ENCODE measurements at regions not wholly inside any gene's neighbourhood (a gene's known extent, or its start where the extent isn't known, plus 50 kb on each side); places are given as distances from the start of the nearest gene placed in this dataset.

DNA sequence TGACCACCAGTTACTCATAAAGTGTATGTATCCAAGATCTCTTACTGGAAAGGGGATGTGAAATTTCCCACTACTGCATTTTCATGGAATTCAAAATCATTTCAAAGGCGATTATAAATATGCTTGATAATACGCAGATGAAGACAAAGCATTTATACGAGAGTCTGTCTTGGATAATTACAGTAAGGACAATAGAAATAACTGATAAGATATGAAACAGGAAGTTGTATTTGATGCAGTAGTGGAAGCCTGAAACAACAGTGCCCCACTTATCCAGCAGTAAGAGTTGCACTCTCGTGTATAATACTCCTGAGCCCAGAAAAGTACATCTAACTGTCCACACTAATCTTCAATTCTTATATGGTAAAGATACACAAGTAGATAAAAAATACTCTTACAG lies 188.7 kb upstream of the POU5F2 start:
- Histone ChIP-seq H2AFZ (ENCODE audit: low read depth, low read length) (no peak overlapping the region), H4K20me1 (ENCODE audit: insufficient read depth, low read length) (no peaks in the 10 kb centered on the region), H3K79me2 (ENCODE audit: insufficient read depth, low read length) (no peaks in the 10 kb centered on the region), H3K4me1 (ENCODE audit: insufficient read depth, low read length) (no peaks in the 10 kb centered on the region), H3K27me3 (ENCODE audit: insufficient read depth, low read length, poor library complexity) (no peaks in the 10 kb centered on the region), H3K9ac (ENCODE audit: low read depth, low read length) (no peak overlapping the region), H3K27ac (ENCODE audit: low read length) (no peak overlapping the region), H3K4me2 (ENCODE audit: insufficient read depth, low read length) (no peak overlapping the region), H3K36me3 (ENCODE audit: insufficient read depth, low read length) (no peaks in the 10 kb centered on the region), H3K4me3 (ENCODE audit: low read depth in 1 of 2, low read length in 2 of 2) (no peak overlapping the region), H3K9me3 (ENCODE audit: insufficient read depth, low read length, severe bottlenecking) (no peaks in the 10 kb centered on the region)
- TF ChIP-seq, protein P1, sequence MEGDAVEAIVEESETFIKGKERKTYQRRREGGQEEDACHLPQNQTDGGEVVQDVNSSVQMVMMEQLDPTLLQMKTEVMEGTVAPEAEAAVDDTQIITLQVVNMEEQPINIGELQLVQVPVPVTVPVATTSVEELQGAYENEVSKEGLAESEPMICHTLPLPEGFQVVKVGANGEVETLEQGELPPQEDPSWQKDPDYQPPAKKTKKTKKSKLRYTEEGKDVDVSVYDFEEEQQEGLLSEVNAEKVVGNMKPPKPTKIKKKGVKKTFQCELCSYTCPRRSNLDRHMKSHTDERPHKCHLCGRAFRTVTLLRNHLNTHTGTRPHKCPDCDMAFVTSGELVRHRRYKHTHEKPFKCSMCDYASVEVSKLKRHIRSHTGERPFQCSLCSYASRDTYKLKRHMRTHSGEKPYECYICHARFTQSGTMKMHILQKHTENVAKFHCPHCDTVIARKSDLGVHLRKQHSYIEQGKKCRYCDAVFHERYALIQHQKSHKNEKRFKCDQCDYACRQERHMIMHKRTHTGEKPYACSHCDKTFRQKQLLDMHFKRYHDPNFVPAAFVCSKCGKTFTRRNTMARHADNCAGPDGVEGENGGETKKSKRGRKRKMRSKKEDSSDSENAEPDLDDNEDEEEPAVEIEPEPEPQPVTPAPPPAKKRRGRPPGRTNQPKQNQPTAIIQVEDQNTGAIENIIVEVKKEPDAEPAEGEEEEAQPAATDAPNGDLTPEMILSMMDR (IDR thresholded peaks at IDR 0.05; ENCODE audit: borderline replicate concordance, extremely low read depth, low read length, poor library complexity, severe bottlenecking), result peak; percentile 12
- no peak for TF ChIP-seq EZH2 (IDR thresholded peaks at IDR 0.05; ENCODE audit: borderline replicate concordance, low read depth, low read length, severe bottlenecking)
- DNase-seq (no peak), ATAC-seq (ENCODE audit: insufficient read depth, low read depth) (no peak)

DNA sequence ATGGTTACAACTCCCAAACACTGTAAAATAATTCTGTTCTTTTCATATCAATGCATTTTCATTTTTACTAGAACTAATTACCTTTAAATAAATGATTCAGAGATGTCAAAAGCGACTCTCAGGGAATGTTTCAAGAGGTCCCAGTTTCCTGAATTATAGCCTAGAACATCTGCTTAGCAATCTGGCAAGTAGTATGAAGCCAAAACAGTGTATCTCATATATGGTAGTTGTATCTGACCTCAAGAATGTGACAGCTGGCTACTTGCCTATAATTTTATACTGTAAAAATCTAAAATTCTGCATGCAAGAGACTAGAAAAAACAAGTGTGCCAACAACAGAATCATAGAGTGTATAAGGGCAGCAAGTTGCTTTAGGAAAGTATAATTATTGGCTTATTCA lies 187.7 kb upstream of the POU5F2 start:
- no peaks in the 10 kb centered on the region for H3K79me2 ChIP-seq (ENCODE audit: insufficient read depth, low read length)
- H3K27ac ChIP-seq (ENCODE audit: low read length), result no peak overlapping the region
- no peak for DNase-seq
- H3K27me3 ChIP-seq (ENCODE audit: insufficient read depth, low read length, poor library complexity), result no peaks in the 10 kb centered on the region
- H3K4me1 ChIP-seq (ENCODE audit: insufficient read depth, low read length), result no peaks in the 10 kb centered on the region
- no peaks in the 10 kb centered on the region for H3K9me3 ChIP-seq (ENCODE audit: insufficient read depth, low read length, severe bottlenecking)
- no peak overlapping the region for H3K4me2 ChIP-seq (ENCODE audit: insufficient read depth, low read length)
- no peak overlapping the region for H3K4me3 ChIP-seq (ENCODE audit: low read depth in 1 of 2, low read length in 2 of 2)
- H2AFZ ChIP-seq (ENCODE audit: low read depth, low read length), result no peak overlapping the region
- no peaks in the 10 kb centered on the region for H3K36me3 ChIP-seq (ENCODE audit: insufficient read depth, low read length)
- no peak overlapping the region for H3K9ac ChIP-seq (ENCODE audit: low read depth, low read length)
- no peaks in the 10 kb centered on the region for H4K20me1 ChIP-seq (ENCODE audit: insufficient read depth, low read length)
- no peak for ATAC-seq (ENCODE audit: insufficient read depth, low read depth)
- no peak for TF ChIP-seq EZH2 (IDR thresholded peaks at IDR 0.05; ENCODE audit: borderline replicate concordance, low read depth, low read length, severe bottlenecking)
- TF ChIP-seq, protein P1 (IDR thresholded peaks at IDR 0.05; ENCODE audit: borderline replicate concordance, extremely low read depth, low read length, poor library complexity, severe bottlenecking), result no peak

DNA sequence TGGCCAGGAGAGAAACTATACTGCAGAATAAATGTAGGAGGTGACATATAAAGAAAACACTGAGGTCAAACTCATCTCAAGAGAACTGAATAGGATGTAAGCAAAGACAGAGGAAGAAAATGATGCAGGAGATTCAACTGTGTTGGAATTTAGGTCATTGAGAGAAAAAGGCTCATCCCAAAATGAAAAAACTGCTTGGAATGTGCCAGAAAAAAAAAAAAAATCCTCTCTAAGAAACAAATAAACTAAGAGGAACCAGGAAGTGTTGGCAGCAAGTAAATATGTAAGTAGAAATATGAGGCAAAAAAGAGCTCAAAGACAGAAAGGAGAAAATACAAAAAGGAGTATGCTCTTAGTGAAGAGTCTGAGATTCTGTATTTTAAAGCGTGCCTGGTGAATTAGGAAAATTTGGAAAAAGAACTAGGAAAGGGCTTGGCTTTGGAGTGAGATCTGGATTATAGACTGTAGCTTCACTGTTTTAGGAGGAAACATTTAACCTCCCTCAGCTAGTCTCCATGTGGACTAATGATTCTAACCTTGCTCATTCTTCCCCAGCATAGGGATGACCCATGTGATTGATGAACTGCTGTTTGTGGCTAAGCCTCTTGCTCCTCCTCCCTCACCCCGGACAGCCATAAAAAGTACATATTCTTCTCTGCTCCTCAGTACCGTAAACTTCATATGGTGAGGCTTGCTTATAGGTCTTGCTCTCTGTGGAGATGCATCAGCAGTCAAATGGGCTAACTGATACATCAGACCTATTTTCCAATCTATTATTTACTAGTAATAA lies 185.6 kb upstream of the POU5F2 start:
- no peak overlapping the region for H3K4me3 ChIP-seq (ENCODE audit: low read depth in 1 of 2, low read length in 2 of 2)
- no peaks in the 10 kb centered on the region for H3K9me3 ChIP-seq (ENCODE audit: insufficient read depth, low read length, severe bottlenecking)
- no peak overlapping the region for H3K27ac ChIP-seq (ENCODE audit: low read length)
- H3K4me2 ChIP-seq (ENCODE audit: insufficient read depth, low read length), result no peak overlapping the region
- no peak for ATAC-seq (ENCODE audit: insufficient read depth, low read depth)
- DNase-seq, result no peak
- no peaks in the 10 kb centered on the region for H3K27me3 ChIP-seq (ENCODE audit: insufficient read depth, low read length, poor library complexity)
- no peak overlapping the region for H3K9ac ChIP-seq (ENCODE audit: low read depth, low read length)
- H3K36me3 ChIP-seq (ENCODE audit: insufficient read depth, low read length), result no peaks in the 10 kb centered on the region
- TF ChIP-seq EZH2 (IDR thresholded peaks at IDR 0.05; ENCODE audit: borderline replicate concordance, low read depth, low read length, severe bottlenecking), result no peak
- TF ChIP-seq, protein P1 (IDR thresholded peaks at IDR 0.05; ENCODE audit: borderline replicate concordance, extremely low read depth, low read length, poor library complexity, severe bottlenecking), result no peak
- H3K4me1 ChIP-seq (ENCODE audit: insufficient read depth, low read length), result peaks cover 5% of the 10 kb centered on the region
- no peak overlapping the region for H2AFZ ChIP-seq (ENCODE audit: low read depth, low read length)
- no peaks in the 10 kb centered on the region for H4K20me1 ChIP-seq (ENCODE audit: insufficient read depth, low read length)
- H3K79me2 ChIP-seq (ENCODE audit: insufficient read depth, low read length), result no peaks in the 10 kb centered on the region
